ENCODE measurements at regions not wholly inside any gene's neighbourhood (a gene's known extent, or its start where the extent isn't known, plus 50 kb on each side); places are given as distances from the start of the nearest gene placed in this dataset.

DNA sequence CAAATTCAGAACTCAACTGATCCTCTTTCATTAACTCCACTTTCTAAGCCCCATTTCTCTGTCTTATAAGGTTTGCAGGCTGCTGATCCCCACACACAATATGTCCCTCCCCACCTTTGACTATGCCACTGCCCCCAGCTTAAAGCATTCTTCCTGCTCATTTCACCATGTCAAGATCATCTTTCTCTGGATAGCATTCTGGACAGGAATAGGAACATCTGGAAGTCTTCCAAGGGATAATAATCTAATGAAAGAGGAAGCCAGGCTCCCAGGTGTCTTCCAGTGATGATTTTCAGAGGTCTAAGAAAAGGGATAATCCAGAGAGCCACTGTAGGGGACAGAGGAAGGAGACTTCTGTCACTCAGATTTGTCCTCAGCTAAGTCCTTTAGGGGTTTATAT is 54.6 kb upstream of the GALNT15 start:
- DNase-seq, result no peak

DNA sequence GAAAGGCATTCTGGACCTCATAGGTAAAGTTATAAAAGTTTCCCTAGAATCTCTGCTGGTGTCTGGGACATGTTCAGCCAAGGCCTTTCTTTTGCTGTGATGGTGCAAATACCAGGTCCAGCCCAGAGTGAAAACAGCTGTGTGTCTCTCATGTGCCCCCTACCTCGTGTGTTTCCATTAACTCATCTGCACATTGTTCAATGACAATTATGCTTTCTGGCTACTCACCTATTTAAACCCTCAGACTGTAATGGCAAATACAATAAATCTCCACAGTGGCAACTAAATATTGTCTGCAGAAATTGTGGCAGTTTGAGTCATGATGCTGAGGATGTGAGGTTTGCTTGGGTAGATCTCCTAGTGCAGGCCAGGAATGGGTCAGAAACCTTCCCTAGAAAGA is 53.1 kb upstream of the GALNT15 start:
- no peak for DNase-seq

DNA sequence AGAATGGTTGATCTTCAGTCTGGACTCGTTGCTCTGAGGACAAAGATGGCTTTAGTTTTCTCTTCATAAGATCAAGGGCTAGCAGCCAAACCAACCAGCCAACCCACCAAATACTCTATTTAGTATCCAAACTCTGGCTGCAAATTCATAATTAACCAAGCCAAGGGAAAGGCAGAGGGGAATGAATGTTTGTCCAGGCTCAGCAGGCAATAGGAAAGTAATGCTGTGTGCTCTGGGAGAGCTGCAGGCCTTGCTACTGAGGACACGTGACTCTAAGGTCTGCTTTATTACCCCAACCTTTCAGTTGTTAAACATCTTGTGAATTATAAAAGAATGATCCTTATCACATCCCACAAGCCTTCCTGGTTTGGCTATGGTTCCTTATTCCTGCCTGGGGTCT is 52.3 kb upstream of the GALNT15 start:
- DNase-seq, result no peak

DNA sequence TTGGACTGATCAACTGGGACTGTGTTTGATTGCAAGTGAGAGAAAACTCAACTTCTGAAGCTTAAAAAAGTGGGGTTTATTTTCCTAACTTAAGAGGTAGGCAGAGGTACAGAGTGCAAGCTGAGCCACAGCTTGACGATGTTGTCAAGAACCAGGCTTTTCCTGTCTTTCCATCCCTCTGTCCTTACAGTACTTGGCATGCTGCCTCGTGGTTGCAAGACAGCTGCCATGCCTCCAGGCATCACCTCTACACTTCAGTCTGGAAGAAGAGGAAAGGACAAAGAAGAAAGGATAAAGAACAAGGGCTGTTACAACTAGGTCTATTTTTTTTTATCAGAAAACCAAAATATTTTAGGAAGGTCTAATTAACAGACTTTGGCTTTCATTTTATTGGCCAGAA is 51.8 kb upstream of the GALNT15 start:
- no peak for DNase-seq

DNA sequence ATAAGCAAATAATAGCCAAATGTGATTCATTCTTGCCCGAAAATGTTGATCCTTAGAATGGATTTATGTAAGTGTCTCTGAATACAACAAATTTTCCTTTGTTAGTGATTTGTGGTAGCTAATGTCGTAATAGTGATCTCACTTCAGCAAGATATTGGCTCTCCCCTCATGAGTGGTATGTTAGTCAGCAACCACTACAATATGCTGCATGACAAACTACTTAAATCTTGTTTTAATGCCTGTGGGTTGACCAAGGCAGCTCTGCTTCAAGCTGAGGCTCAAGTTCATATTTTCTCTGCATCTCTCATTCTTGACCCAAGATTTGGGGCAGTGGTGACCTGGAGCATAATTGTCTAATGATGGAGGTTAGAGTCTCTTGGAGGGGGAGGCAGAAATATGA is 49.8 kb upstream of the GALNT15 start:
- no peak for DNase-seq
